ENCODE measurements at regions not wholly inside any gene's neighbourhood (a gene's known extent, or its start where the extent isn't known, plus 50 kb on each side); places are given as distances from the start of the nearest gene placed in this dataset.
"Not testable (repeated sequence)": the region's sequence is repeated elsewhere in the genome, so short reads cannot be mapped to it uniquely, and the experiment has no call there.

DNA sequence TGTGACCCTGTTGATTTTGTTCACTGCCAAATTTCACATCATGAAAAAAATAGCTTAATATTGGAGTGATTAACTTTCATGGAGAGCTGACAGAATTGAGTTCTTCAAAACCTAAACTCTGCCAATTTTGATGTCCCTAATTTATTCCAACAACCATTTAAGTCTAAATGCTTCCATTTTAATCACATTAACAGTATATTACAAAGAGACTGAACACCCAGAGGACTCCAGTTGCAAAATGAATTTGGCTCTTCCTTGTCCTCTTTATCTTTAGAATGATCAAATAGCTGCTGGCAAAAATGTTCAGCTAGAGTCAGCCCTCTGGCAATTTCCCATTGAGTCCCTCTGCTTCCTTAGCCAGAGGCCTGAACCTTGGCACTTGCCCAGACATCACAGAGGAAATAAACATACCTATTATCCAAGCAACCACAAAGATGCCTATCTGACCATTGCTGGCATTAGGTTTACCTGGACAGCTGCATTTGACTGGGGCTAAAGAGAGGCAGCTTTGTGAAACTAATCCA lies 299.0 kb upstream of the STXBP5 start:
- no peak for DNase-seq

GRCh38 chr6:146908786-146909185 lies 295.4 kb upstream of the STXBP5 start:
- DNase-seq = no peak

- DNase-seq = no peak
These were observed 294.8 kb upstream of the STXBP5 start for GRCh38 chr6:146909376-146909775.

DNA sequence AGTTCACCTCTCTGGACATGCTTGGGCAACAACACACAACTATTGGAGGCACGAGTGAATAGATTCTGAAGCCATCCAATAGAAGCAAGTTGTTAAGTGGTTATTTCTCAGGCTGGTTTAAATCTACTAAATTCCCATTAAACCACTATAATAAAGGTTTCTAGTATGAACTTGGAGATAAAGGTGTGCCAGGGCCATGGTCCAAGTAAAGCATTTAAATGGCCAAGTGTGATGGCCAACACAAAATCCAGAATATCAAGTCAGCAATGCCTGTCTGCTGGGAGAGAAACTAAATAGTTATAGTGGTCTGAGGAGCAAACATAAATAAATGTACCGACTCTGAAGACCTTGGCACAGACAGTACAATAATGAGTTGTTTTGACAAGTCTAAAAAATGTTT lies 294.3 kb upstream of the STXBP5 start:
- DNase-seq = no peak

DNA sequence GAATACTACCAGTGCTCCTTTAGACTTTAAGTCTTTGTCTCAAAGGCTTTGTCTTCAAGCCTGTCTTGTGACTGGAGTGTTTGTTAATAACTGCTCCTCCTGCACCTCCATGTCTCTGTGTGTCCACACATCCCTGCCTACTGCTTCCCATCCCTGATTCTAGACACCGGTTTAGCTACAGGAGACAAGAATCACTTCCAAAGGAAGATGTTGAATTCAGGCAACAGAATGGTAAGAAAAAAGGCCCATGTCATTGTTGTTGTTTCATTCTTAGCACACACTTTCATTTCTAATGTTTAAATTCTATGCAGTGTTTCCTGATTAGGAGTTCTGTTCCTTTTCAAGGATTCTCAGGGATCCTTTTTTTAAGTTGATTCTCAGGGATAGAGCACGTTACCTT lies 293.6 kb upstream of the STXBP5 start:
- no peak for DNase-seq

- no peak for DNase-seq
These were observed 292.5 kb upstream of the STXBP5 start for GRCh38 chr6:146911635-146912215.

GRCh38 chr6:146912730-146913685 lies 291.2 kb upstream of the STXBP5 start:
- no peak for DNase-seq

GRCh38 chr6:146913842-146914488 lies 290.3 kb upstream of the STXBP5 start:
- no peak for DNase-seq

GRCh38 chr6:146914489-146915483 lies 289.4 kb upstream of the STXBP5 start:
- DNase-seq = no peak

DNA sequence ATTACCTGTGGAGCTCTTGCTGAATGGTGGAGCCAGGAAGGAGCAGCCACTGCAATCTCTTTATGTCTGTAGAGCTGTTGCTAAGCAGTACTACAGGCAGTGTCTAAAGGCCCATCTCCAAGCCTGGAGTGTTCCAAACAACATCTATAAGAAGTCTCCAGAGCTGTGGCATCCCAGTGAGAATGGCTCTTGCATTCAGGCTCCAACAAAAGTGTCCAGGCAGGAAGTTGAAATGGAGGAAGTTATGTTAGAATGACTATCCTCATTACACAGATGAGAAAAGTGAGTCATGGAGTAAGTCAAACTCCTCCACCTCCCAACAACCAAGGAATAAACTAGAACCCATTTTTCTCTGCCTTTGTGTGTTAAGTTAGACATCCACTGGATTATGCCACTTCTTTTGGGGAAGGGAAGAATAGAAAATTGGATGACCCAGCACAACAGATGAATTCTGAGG lies 288.5 kb upstream of the STXBP5 start:
- DNase-seq = no peak

GRCh38 chr6:146916435-146917025 lies 287.7 kb upstream of the STXBP5 start:
- no peak for DNase-seq

DNA sequence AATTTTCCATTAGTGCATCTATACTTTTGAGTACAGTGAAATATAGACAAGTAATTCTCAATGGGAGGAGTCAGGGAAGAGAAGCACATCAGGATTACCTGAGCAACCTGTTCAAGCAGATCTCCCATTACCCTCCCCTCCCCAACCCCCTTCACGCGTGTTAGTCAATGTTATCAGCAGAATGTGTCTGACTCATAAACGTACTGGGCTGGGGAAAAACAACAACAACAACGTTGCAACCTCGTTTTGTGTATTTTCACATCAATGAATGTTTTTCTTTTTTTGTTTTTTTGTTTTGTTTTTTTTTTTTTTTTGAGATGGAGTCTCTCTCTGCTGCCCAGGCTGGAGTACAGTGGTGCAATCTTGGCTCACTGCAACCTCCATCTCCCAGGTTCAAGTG lies 287.0 kb upstream of the STXBP5 start:
- no peak for DNase-seq

GRCh38 chr6:146917979-146918378 lies 286.2 kb upstream of the STXBP5 start:
- DNase-seq = no peak

GRCh38 chr6:146919017-146919416 lies 285.2 kb upstream of the STXBP5 start:
- DNase-seq = no peak

- DNase-seq = no peak
These were observed 280.9 kb upstream of the STXBP5 start for GRCh38 chr6:146923205-146923833.

- DNase-seq = no peak
These were observed 278.4 kb upstream of the STXBP5 start for GRCh38 chr6:146925846-146926245.

- DNase-seq = no peak
These were observed 275.7 kb upstream of the STXBP5 start for GRCh38 chr6:146928503-146928902.

DNA sequence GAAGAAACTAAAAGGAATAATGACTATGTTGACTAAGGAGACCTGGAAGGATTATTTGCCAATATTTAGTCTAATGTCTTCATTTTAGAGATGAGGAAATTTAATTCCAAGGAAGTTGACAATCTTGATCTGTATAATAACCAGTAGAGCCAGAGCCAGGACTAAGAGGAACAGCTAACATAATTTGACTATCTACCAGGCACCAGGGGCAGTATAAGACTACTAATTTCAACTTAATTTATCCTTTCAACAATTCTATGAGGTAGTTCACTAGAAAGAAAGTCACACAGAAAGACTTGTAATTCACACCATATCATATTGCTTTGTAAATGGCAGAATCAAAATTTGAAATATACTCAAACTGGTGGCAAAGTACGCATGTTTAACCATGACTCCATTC lies 273.0 kb upstream of the STXBP5 start:
- no peak for DNase-seq

DNA sequence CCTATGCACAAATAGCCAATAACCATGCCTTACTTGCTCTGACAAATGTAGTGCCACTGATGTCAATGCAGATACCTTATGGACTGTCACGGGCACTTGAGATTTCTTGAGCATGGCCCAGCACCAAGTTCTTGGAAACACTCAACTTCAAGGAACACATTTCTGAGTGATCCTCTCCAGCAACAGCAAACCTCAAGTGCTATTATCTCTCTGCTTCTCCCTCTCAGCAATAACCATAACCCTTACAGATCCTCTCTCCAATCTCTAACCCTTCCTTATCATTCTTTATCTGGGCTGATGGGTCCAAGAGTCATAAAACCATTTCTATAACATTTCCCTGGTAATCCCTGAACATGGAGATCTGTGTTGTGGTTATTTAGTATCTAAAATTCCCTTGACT lies 266.9 kb upstream of the STXBP5 start:
- DNase-seq = no peak

DNA sequence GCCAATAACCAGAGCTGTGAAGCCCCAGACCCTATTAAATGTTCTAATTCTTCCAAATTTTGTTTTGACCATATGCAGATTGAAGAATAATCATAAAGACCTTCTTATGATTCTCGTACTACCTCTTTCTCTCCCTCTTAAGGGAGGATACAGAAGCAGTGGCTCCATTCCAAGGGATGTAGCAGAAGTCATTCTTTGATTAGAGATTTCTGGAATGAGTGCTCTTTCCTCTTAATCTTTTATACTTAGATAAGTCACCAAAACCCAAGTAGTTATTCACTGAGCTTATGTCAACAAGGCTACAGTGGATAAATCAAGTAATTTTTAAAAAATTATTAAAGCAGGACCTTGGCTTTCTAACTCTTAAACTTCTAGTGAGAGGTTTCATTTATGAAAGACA lies 266.0 kb upstream of the STXBP5 start:
- no peak for DNase-seq

DNA sequence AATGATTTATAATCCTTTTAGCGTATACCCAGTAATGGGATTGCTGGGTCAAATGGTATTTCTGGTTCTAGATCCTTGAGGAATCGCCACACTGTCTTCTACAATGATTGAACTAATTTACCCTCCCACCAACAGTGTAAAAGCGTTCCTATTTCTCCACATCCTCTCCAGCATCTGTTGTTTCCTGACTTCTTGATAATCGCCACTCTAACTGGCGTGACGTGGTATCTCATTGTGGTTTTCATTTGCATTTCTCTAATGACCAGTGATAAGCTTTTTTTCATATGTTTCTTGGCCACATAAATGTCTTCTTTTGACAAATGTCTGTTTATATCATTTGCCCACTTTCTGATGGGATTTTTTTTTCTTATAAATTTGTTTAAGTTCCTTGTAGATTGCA lies 264.8 kb upstream of the STXBP5 start:
- not testable (repeated sequence) for DNase-seq

Measured in stimulated activated CD4-positive, alpha-beta T cell treated with anti-CD3 and anti-CD28 coated beads, Interleukin-4, amount 100 ng/mL, for 24 hours (primary cell).